ENCODE measurements at regions not wholly inside any gene's neighbourhood (a gene's known extent, or its start where the extent isn't known, plus 50 kb on each side); places are given as distances from the start of the nearest gene placed in this dataset.

DNA sequence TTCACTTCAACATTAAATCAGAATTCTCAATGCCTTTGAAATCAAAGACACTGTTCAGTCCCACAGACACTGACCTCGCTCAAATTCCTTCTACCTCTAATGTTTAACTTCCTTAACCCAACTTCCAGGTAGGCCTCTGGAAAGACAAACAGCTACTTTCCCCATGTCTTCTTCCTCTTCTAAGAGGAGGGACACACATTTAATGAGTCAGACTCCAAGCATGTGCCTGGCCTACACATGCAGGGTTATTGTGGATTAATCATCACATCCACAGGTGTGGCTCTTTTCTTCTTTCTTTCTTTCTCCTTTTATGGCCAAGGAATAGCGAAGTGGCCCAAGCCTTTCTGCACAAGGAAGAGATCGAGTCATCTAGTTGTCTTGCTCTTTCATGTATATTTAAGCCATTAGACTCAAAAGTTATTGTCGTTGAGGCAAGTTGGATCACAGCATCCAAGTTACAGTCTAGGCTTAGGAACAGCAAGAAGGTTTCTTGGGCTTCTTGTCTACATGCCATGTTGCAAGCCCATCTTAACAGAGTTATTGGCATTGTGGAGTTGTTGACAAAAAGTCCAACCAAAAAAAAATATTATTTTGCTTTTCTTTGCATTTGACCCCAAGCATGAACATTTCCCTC is 387.8 kb downstream of the IRS1 start (continued):
- TF ChIP-seq, protein P1, sequence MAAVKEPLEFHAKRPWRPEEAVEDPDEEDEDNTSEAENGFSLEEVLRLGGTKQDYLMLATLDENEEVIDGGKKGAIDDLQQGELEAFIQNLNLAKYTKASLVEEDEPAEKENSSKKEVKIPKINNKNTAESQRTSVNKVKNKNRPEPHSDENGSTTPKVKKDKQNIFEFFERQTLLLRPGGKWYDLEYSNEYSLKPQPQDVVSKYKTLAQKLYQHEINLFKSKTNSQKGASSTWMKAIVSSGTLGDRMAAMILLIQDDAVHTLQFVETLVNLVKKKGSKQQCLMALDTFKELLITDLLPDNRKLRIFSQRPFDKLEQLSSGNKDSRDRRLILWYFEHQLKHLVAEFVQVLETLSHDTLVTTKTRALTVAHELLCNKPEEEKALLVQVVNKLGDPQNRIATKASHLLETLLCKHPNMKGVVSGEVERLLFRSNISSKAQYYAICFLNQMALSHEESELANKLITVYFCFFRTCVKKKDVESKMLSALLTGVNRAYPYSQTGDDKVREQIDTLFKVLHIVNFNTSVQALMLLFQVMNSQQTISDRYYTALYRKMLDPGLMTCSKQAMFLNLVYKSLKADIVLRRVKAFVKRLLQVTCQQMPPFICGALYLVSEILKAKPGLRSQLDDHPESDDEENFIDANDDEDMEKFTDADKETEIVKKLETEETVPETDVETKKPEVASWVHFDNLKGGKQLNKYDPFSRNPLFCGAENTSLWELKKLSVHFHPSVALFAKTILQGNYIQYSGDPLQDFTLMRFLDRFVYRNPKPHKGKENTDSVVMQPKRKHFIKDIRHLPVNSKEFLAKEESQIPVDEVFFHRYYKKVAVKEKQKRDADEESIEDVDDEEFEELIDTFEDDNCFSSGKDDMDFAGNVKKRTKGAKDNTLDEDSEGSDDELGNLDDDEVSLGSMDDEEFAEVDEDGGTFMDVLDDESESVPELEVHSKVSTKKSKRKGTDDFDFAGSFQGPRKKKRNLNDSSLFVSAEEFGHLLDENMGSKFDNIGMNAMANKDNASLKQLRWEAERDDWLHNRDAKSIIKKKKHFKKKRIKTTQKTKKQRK (IDR thresholded peaks at IDR 0.05; ENCODE audit: low read length): no peak
- TF ChIP-seq ZNF773 (CRISPR knock-in tag; IDR thresholded peaks at IDR 0.05; ENCODE audit: borderline replicate concordance): no peak
- TF ChIP-seq, protein P2, sequence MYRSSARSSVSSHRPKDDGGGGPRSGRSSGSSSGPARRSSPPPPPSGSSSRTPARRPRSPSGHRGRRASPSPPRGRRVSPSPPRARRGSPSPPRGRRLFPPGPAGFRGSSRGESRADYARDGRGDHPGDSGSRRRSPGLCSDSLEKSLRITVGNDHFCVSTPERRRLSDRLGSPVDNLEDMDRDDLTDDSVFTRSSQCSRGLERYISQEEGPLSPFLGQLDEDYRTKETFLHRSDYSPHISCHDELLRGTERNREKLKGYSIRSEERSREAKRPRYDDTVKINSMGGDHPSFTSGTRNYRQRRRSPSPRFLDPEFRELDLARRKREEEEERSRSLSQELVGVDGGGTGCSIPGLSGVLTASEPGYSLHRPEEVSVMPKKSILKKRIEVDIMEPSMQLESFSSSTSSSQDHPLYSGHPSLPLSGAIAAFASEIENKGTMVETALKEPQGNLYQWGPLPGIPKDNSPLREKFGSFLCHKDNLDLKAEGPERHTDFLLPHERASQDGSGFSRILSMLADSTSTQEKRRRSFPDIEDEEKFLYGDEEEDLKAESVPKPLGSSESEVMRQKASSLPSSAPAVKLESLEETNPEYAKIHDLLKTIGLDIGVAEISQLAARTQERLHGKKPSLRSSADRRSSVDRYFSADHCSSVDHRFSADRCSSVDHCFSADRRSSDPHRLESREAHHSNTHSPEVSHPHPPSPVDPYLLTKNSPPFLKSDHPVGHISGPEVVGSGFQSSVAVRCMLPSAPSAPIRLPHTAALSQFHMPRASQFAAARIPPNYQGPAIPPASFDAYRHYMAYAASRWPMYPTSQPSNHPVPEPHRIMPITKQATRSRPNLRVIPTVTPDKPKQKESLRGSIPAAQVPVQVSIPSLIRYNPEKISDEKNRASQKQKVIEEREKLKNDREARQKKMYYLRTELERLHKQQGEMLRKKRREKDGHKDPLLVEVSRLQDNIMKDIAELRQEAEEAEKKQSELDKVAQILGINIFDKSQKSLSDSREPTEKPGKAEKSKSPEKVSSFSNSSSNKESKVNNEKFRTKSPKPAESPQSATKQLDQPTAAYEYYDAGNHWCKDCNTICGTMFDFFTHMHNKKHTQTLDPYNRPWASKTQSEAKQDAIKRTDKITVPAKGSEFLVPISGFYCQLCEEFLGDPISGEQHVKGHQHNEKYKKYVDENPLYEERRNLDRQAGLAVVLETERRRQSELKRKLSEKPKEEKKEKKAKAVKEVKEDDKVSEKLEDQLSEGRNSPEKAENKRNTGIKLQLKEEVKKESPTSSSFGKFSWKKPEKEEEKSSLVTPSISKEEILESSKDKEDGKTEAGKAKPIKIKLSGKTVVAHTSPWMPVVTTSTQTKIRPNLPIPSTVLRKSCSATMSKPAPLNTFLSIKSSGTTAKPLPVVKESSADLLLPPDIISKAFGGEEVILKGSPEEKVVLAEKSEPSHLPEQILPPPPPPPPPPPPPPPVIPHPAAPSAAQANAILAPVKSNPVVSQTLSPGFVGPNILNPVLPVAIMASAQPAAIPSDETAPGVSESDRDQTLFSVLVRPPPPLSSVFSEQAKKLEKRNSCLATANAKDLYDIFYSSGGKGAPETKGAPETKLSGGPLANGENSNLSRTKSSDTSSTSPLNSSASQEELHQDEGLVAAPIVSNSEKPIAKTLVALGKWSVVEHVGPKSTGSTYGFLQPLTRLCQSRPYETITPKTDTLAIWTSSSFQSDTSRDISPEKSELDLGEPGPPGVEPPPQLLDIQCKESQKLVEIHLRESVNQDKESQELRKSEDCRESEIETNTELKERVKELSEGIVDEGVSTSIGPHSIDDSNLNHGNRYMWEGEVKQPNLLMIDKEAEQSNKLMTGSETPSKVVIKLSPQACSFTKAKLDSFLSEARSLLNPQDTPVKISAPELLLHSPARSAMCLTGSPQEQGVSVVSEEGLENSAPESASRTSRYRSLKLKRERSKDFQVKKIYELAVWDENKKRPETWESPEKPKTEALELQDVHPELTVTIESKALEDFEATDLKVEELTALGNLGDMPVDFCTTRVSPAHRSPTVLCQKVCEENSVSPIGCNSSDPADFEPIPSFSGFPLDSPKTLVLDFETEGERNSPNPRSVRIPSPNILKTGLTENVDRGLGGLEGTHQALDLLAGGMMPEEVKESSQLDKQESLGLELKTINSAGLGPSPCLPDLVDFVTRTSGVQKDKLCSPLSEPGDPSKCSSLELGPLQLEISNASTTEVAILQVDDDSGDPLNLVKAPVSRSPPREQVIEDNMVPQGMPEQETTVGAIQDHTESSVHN (CRISPR knock-in tag; IDR thresholded peaks at IDR 0.05): no peak
- no peak for TF ChIP-seq PRPF4 (IDR thresholded peaks at IDR 0.05; ENCODE audit: low read depth, low read length, poor library complexity, severe bottlenecking)
- no peak for TF ChIP-seq RBAK (CRISPR knock-in tag; IDR thresholded peaks at IDR 0.05)
- no peak for TF ChIP-seq ZFP41 (CRISPR knock-in tag; IDR thresholded peaks at IDR 0.05; ENCODE audit: borderline replicate concordance)
- TF ChIP-seq, protein P3, sequence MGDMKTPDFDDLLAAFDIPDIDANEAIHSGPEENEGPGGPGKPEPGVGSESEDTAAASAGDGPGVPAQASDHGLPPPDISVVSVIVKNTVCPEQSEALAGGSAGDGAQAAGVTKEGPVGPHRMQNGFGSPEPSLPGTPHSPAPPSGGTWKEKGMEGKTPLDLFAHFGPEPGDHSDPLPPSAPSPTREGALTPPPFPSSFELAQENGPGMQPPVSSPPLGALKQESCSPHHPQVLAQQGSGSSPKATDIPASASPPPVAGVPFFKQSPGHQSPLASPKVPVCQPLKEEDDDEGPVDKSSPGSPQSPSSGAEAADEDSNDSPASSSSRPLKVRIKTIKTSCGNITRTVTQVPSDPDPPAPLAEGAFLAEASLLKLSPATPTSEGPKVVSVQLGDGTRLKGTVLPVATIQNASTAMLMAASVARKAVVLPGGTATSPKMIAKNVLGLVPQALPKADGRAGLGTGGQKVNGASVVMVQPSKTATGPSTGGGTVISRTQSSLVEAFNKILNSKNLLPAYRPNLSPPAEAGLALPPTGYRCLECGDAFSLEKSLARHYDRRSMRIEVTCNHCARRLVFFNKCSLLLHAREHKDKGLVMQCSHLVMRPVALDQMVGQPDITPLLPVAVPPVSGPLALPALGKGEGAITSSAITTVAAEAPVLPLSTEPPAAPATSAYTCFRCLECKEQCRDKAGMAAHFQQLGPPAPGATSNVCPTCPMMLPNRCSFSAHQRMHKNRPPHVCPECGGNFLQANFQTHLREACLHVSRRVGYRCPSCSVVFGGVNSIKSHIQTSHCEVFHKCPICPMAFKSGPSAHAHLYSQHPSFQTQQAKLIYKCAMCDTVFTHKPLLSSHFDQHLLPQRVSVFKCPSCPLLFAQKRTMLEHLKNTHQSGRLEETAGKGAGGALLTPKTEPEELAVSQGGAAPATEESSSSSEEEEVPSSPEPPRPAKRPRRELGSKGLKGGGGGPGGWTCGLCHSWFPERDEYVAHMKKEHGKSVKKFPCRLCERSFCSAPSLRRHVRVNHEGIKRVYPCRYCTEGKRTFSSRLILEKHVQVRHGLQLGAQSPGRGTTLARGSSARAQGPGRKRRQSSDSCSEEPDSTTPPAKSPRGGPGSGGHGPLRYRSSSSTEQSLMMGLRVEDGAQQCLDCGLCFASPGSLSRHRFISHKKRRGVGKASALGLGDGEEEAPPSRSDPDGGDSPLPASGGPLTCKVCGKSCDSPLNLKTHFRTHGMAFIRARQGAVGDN (CRISPR knock-in tag; IDR thresholded peaks at IDR 0.05): no peak
- no peak for TF ChIP-seq ZFP36L2 (CRISPR knock-in tag; IDR thresholded peaks at IDR 0.05)
- no peak for TF ChIP-seq AHR (CRISPR knock-in tag; IDR thresholded peaks at IDR 0.05)
- TF ChIP-seq ZNF138 (CRISPR knock-in tag; IDR thresholded peaks at IDR 0.05; ENCODE audit: low read depth): no peak
